ENCODE measurements at regions not wholly inside any gene's neighbourhood (a gene's known extent, or its start where the extent isn't known, plus 50 kb on each side); places are given as distances from the start of the nearest gene placed in this dataset.
"Not testable (repeated sequence)": the region's sequence is repeated elsewhere in the genome, so short reads cannot be mapped to it uniquely, and the experiment has no call there.

DNA sequence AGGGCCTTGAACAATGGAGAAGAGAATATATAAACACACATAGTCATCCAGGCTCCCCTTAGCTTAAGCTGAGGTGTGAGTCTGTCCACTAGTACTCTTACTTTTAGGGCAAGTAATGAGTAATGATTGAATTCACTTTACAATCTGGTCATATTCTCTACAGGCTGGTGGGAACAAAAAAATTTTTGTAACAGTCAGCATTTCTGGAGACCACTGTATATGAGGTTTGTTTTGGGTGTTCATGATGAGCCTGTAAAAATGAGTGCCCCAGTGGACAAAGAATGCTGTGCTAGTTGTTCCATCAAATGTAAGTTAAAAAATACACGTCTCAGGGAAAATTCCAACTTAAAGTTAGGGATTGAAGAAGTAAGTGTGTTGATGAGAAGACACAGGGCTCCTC, 154.0 kb downstream of the ZNF37A start:
- DNase-seq; H3K27me3 Mint-ChIP-seq; H3K4me1 ChIP-seq (ENCODE audit: control insufficient read depth in 2 of 2, insufficient read depth in 2 of 2, low read length in 2 of 2); H3K9me3 ChIP-seq (ENCODE audit: control insufficient read depth in 2 of 3, low read length in 3 of 3); H3K27me3 ChIP-seq (ENCODE audit: control insufficient read depth in 2 of 2, insufficient read depth in 2 of 2, low read length in 2 of 2); H3K36me3 ChIP-seq (ENCODE audit: control insufficient read depth in 2 of 3, insufficient read depth in 3 of 3, low read length in 3 of 3); H3K4me3 Mint-ChIP-seq; H3K36me3 Mint-ChIP-seq; H3K4me1 Mint-ChIP-seq; intact Hi-C loops (cut with micrococcal nuclease); H3K27ac Mint-ChIP-seq; H3K27ac ChIP-seq (ENCODE audit: low read depth, low read length); ATAC-seq; POLR2A ChIA-PET; H3K4me3 ChIP-seq (ENCODE audit: low read length); CTCF ChIA-PET: not testable (repeated sequence)
- H3K9me3 Mint-ChIP-seq, result peaks cover 9 to 57% (median 23%) of the 10 kb centered on the region in 11 donors

DNA sequence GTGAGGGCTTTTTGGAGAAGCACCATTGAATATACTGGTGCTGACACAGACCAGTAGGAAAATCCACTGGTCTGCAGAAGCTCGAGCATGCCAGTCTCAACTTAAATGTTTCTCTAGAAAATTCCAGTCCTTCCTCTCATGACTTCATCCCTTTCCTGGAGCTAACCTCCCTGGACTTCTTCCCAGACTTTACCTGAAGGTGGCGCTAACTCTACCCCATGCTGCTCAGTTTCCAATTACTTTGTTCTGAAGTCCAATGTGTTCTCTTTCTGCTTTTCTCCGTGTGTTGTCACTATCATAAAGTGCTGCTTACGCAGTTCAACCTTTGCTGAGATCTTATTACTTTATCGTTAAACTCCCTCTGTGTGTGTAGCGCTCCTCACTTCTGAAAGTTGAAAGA, 158.4 kb downstream of the ZNF37A start:
- H3K27ac Mint-ChIP-seq; CTCF ChIA-PET; H3K27ac ChIP-seq (ENCODE audit: low read depth, low read length); H3K9me3 ChIP-seq (ENCODE audit: control insufficient read depth in 2 of 3, low read length in 3 of 3); H3K27me3 Mint-ChIP-seq; DNase-seq; H3K4me1 ChIP-seq (ENCODE audit: control insufficient read depth in 2 of 2, insufficient read depth in 2 of 2, low read length in 2 of 2); H3K4me3 Mint-ChIP-seq; POLR2A ChIA-PET; ATAC-seq; intact Hi-C loops (cut with micrococcal nuclease); H3K36me3 Mint-ChIP-seq; H3K27me3 ChIP-seq (ENCODE audit: control insufficient read depth in 2 of 2, insufficient read depth in 2 of 2, low read length in 2 of 2); H3K4me1 Mint-ChIP-seq; H3K4me3 ChIP-seq (ENCODE audit: low read length); H3K36me3 ChIP-seq (ENCODE audit: control insufficient read depth in 2 of 3, insufficient read depth in 3 of 3, low read length in 3 of 3): not testable (repeated sequence)
- H3K9me3 Mint-ChIP-seq, result peaks cover 9 to 59% (median 16%) of the 10 kb centered on the region in 11 donors

GRCh38 chr10:38267555-38267954, 173.4 kb downstream of the ZNF37A start:
- H3K36me3 Mint-ChIP-seq; H3K4me3 Mint-ChIP-seq; DNase-seq; CTCF ChIA-PET; H3K27ac ChIP-seq (ENCODE audit: low read depth, low read length); H3K4me1 Mint-ChIP-seq; H3K27me3 ChIP-seq (ENCODE audit: control insufficient read depth in 2 of 2, insufficient read depth in 2 of 2, low read length in 2 of 2); H3K9me3 ChIP-seq (ENCODE audit: control insufficient read depth in 2 of 3, low read length in 3 of 3); H3K4me3 ChIP-seq (ENCODE audit: low read length); H3K4me1 ChIP-seq (ENCODE audit: control insufficient read depth in 2 of 2, insufficient read depth in 2 of 2, low read length in 2 of 2); H3K27me3 Mint-ChIP-seq; H3K27ac Mint-ChIP-seq; POLR2A ChIA-PET; intact Hi-C loops (cut with micrococcal nuclease); H3K36me3 ChIP-seq (ENCODE audit: control insufficient read depth in 2 of 3, insufficient read depth in 3 of 3, low read length in 3 of 3); ATAC-seq: not testable (repeated sequence)
- H3K9me3 Mint-ChIP-seq, result peaks cover 0 to 18% (median 11%) of the 10 kb centered on the region in 11 donors

DNA sequence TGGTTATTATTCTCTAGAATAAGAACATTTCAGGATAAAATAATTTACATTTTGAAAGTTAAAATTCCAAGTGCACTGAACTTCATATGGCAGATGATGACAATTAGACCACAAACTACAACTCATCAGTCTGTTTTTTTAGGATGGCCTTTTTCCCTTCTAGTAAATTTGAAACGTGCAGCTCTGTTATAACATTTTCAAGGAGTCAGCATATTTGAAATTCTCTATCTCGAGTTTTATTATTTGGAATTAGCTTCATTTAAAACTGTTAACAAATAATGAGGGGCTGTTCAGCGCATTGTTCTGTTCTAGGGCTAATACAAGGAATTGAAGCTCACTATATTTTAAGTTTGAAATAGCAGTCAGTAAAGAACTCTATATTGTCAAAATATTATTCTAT, 176.9 kb downstream of the ZNF37A start:
- H3K9me3 ChIP-seq (ENCODE audit: control insufficient read depth in 2 of 3, low read length in 3 of 3); H3K27me3 ChIP-seq (ENCODE audit: control insufficient read depth in 2 of 2, insufficient read depth in 2 of 2, low read length in 2 of 2); ATAC-seq; H3K27me3 Mint-ChIP-seq; H3K27ac ChIP-seq (ENCODE audit: low read depth, low read length); H3K4me3 Mint-ChIP-seq; POLR2A ChIA-PET; H3K4me1 Mint-ChIP-seq; H3K27ac Mint-ChIP-seq; H3K4me1 ChIP-seq (ENCODE audit: control insufficient read depth in 2 of 2, insufficient read depth in 2 of 2, low read length in 2 of 2); H3K36me3 Mint-ChIP-seq; H3K36me3 ChIP-seq (ENCODE audit: control insufficient read depth in 2 of 3, insufficient read depth in 3 of 3, low read length in 3 of 3); intact Hi-C loops (cut with micrococcal nuclease); DNase-seq; H3K4me3 ChIP-seq (ENCODE audit: low read length); CTCF ChIA-PET: not testable (repeated sequence)
- peaks cover 0 to 19% (median 10%) of the 10 kb centered on the region in 11 donors for H3K9me3 Mint-ChIP-seq

- CTCF ChIA-PET; ATAC-seq; H3K27ac ChIP-seq (ENCODE audit: low read depth, low read length); H3K36me3 Mint-ChIP-seq; H3K4me1 ChIP-seq (ENCODE audit: control insufficient read depth in 2 of 2, insufficient read depth in 2 of 2, low read length in 2 of 2); H3K27me3 ChIP-seq (ENCODE audit: control insufficient read depth in 2 of 2, insufficient read depth in 2 of 2, low read length in 2 of 2); H3K4me3 Mint-ChIP-seq; DNase-seq; H3K4me1 Mint-ChIP-seq; intact Hi-C loops (cut with micrococcal nuclease); POLR2A ChIA-PET; H3K9me3 ChIP-seq (ENCODE audit: control insufficient read depth in 2 of 3, low read length in 3 of 3); H3K27ac Mint-ChIP-seq; H3K36me3 ChIP-seq (ENCODE audit: control insufficient read depth in 2 of 3, insufficient read depth in 3 of 3, low read length in 3 of 3); H3K9me3 Mint-ChIP-seq; H3K27me3 Mint-ChIP-seq; H3K4me3 ChIP-seq (ENCODE audit: low read length): not testable (repeated sequence)
These were observed 180.7 kb downstream of the ZNF37A start for GRCh38 chr10:38274879-38275278.

DNA sequence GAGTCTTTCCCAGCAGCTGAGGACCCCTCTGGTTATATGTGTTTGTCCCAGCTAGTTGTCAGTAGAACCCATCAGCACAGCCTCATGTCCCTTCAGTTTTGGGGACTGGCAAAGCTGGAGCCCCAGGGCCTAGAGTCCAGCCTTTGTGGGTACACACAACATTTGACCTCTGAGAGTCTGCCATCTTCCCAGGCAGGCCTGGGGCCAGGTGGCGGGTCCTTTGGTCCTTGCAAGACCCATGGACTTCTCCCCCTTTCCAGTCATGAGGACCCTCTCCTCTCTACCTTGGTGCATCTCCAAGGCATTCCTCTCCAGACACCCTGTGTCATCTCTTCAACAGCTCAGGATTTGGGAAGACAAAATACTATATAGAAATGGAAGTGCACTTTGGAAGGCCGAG, 198.4 kb downstream of the ZNF37A start:
- H3K4me3 ChIP-seq (ENCODE audit: low read length); H3K27me3 Mint-ChIP-seq; H3K27ac ChIP-seq (ENCODE audit: low read depth, low read length); H3K27ac Mint-ChIP-seq; H3K4me1 Mint-ChIP-seq; H3K4me3 Mint-ChIP-seq; DNase-seq; H3K9me3 ChIP-seq (ENCODE audit: control insufficient read depth in 2 of 3, low read length in 3 of 3); H3K9me3 Mint-ChIP-seq; intact Hi-C loops (cut with micrococcal nuclease); H3K36me3 Mint-ChIP-seq; CTCF ChIA-PET; H3K4me1 ChIP-seq (ENCODE audit: control insufficient read depth in 2 of 2, insufficient read depth in 2 of 2, low read length in 2 of 2); ATAC-seq; H3K36me3 ChIP-seq (ENCODE audit: control insufficient read depth in 2 of 3, insufficient read depth in 3 of 3, low read length in 3 of 3); POLR2A ChIA-PET; H3K27me3 ChIP-seq (ENCODE audit: control insufficient read depth in 2 of 2, insufficient read depth in 2 of 2, low read length in 2 of 2): not testable (repeated sequence)

DNA sequence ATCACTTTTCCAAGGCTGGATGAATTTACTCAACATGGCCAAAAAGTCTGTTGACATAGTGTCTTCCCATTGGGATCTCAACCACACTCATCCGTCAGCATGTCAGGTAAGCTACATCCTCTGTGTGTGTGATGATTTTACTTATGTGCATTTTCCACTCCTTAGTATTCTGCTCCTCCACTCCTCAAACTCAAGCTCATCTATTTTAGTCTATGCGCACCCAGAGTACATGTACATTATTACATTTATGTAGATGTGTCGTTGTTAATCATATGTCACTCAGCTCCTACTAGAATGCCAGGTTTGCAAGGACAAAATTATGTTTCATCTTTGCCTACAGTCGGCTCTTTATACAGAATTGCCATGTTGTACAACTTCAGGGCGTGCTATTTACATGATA, 216.0 kb downstream of the ZNF37A start:
- H3K27ac Mint-ChIP-seq; CTCF ChIA-PET; H3K4me3 Mint-ChIP-seq; POLR2A ChIA-PET; H3K27ac ChIP-seq (ENCODE audit: low read depth, low read length); H3K9me3 Mint-ChIP-seq; H3K4me1 ChIP-seq (ENCODE audit: control insufficient read depth in 2 of 2, insufficient read depth in 2 of 2, low read length in 2 of 2); H3K9me3 ChIP-seq (ENCODE audit: control insufficient read depth in 2 of 3, low read length in 3 of 3); H3K27me3 Mint-ChIP-seq; intact Hi-C loops (cut with micrococcal nuclease); DNase-seq; H3K27me3 ChIP-seq (ENCODE audit: control insufficient read depth in 2 of 2, insufficient read depth in 2 of 2, low read length in 2 of 2); H3K4me3 ChIP-seq (ENCODE audit: low read length); H3K36me3 ChIP-seq (ENCODE audit: control insufficient read depth in 2 of 3, insufficient read depth in 3 of 3, low read length in 3 of 3); H3K36me3 Mint-ChIP-seq; ATAC-seq; H3K4me1 Mint-ChIP-seq: not testable (repeated sequence)

All from naive thymus-derived CD4-positive, alpha-beta T cell (primary cell).